GM12878 (cell line): ENCODE measurements at regions not wholly inside any gene's neighbourhood (a gene's known extent, or its start where the extent isn't known, plus 50 kb on each side); places are given as distances from the start of the nearest gene placed in this dataset.

Source experiments
- BACH1 ChIP-seq: fragments of 450-650 bp; IDR thresholded peaks from 2 replicates; pipeline ENCODE4 v1.6.1; 2017; ENCODE audit warnings: mild to moderate bottlenecking, borderline replicate concordance
- FOS ChIP-seq: IDR thresholded peaks from 3 replicates; pipeline ENCODE4 v1.6.1; 2011; ENCODE audit warnings: borderline replicate concordance; ENCODE audit not compliant: insufficient read length; ENCODE audit errors: extremely low read depth
- NR2F1 ChIP-seq: fragments of 450-650 bp; conservative IDR thresholded peaks from 2 replicates; pipeline ENCODE4 v1.6.1; 2017; ENCODE audit warnings: mild to moderate bottlenecking
- POLR2A ChIP-seq: IDR thresholded peaks from 2 replicates; pipeline ENCODE4 v1.6.1; 2011; ENCODE audit warnings: low read depth, mild to moderate bottlenecking, low read length
- STAT3 ChIP-seq: IDR thresholded peaks from 2 replicates; pipeline ENCODE4 v1.6.1; 2011; ENCODE audit warnings: low read depth, low read length, improper control_type of control experiment
- TF ChIP-seq, protein P1 (sequence below): fragments of 450-650 bp; IDR thresholded peaks from 2 replicates; pipeline ENCODE4 v1.6.1; 2017; ENCODE audit warnings: antibody characterized with exemption, mild to moderate bottlenecking, moderate library complexity
- TF ChIP-seq, protein P2 (sequence below): IDR thresholded peaks from 2 replicates; pipeline ENCODE4 v1.6.1; 2012; ENCODE audit warnings: low read depth, low read length, improper control_type of control experiment
- TF ChIP-seq, protein P3 (sequence below): fragments of 450-650 bp; IDR thresholded peaks from 2 replicates; pipeline ENCODE4 v1.6.1; 2016; ENCODE audit warnings: mild to moderate bottlenecking, moderate library complexity, borderline replicate concordance
- TF ChIP-seq, protein P4 (sequence below), 3 experiments: IDR thresholded peaks in 2 of 3; conservative IDR thresholded peaks in 1 of 3; 2 replicates each; pipeline ENCODE4 v1.5.1; 2011; ENCODE audit warnings: low read depth in 3 of 3, low read length in 3 of 3, mild to moderate bottlenecking in 3 of 3, control low read depth in 2 of 3, moderate library complexity in 2 of 3, inconsistent platforms in 1 of 3, mixed read lengths in 1 of 3; ENCODE audit not compliant: control insufficient read depth in 2 of 3, insufficient read depth in 1 of 3; ENCODE audit errors: extremely low read depth in 1 of 3

DNA sequence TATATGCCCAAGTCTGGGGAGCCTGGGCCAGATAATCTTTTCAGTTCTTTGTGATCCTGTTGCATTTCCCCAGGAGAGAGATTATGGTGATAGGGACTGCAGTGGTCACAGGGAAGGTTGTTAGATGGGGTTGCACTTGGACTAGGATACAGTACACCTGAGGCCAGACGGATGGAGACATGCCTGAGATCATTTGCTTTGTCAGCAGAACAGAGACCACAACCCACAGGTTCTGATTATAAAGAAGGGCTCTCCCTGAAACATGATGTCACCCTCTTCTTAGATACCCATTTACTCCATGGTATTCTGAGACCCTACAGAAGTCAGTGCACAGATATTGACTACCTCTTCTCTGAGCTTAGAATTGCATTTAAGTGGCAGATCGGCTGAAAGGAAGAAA lies 200.9 kb upstream of the IGF1 start:
- TF ChIP-seq FOS, result no peak
- TF ChIP-seq, protein P1, sequence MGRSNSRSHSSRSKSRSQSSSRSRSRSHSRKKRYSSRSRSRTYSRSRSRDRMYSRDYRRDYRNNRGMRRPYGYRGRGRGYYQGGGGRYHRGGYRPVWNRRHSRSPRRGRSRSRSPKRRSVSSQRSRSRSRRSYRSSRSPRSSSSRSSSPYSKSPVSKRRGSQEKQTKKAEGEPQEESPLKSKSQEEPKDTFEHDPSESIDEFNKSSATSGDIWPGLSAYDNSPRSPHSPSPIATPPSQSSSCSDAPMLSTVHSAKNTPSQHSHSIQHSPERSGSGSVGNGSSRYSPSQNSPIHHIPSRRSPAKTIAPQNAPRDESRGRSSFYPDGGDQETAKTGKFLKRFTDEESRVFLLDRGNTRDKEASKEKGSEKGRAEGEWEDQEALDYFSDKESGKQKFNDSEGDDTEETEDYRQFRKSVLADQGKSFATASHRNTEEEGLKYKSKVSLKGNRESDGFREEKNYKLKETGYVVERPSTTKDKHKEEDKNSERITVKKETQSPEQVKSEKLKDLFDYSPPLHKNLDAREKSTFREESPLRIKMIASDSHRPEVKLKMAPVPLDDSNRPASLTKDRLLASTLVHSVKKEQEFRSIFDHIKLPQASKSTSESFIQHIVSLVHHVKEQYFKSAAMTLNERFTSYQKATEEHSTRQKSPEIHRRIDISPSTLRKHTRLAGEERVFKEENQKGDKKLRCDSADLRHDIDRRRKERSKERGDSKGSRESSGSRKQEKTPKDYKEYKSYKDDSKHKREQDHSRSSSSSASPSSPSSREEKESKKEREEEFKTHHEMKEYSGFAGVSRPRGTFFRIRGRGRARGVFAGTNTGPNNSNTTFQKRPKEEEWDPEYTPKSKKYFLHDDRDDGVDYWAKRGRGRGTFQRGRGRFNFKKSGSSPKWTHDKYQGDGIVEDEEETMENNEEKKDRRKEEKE, result no peak
- TF ChIP-seq, protein P2, sequence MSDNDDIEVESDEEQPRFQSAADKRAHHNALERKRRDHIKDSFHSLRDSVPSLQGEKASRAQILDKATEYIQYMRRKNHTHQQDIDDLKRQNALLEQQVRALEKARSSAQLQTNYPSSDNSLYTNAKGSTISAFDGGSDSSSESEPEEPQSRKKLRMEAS, result no peak
- no peak for TF ChIP-seq POLR2A
- no peak for TF ChIP-seq NR2F1
- no peak for TF ChIP-seq STAT3
- TF ChIP-seq, protein P3, sequence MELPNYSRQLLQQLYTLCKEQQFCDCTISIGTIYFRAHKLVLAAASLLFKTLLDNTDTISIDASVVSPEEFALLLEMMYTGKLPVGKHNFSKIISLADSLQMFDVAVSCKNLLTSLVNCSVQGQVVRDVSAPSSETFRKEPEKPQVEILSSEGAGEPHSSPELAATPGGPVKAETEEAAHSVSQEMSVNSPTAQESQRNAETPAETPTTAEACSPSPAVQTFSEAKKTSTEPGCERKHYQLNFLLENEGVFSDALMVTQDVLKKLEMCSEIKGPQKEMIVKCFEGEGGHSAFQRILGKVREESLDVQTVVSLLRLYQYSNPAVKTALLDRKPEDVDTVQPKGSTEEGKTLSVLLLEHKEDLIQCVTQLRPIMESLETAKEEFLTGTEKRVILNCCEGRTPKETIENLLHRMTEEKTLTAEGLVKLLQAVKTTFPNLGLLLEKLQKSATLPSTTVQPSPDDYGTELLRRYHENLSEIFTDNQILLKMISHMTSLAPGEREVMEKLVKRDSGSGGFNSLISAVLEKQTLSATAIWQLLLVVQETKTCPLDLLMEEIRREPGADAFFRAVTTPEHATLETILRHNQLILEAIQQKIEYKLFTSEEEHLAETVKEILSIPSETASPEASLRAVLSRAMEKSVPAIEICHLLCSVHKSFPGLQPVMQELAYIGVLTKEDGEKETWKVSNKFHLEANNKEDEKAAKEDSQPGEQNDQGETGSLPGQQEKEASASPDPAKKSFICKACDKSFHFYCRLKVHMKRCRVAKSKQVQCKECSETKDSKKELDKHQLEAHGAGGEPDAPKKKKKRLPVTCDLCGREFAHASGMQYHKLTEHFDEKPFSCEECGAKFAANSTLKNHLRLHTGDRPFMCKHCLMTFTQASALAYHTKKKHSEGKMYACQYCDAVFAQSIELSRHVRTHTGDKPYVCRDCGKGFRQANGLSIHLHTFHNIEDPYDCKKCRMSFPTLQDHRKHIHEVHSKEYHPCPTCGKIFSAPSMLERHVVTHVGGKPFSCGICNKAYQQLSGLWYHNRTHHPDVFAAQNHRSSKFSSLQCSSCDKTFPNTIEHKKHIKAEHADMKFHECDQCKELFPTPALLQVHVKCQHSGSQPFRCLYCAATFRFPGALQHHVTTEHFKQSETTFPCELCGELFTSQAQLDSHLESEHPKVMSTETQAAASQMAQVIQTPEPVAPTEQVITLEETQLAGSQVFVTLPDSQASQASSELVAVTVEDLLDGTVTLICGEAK, result no peak
- TF ChIP-seq, protein P4, sequence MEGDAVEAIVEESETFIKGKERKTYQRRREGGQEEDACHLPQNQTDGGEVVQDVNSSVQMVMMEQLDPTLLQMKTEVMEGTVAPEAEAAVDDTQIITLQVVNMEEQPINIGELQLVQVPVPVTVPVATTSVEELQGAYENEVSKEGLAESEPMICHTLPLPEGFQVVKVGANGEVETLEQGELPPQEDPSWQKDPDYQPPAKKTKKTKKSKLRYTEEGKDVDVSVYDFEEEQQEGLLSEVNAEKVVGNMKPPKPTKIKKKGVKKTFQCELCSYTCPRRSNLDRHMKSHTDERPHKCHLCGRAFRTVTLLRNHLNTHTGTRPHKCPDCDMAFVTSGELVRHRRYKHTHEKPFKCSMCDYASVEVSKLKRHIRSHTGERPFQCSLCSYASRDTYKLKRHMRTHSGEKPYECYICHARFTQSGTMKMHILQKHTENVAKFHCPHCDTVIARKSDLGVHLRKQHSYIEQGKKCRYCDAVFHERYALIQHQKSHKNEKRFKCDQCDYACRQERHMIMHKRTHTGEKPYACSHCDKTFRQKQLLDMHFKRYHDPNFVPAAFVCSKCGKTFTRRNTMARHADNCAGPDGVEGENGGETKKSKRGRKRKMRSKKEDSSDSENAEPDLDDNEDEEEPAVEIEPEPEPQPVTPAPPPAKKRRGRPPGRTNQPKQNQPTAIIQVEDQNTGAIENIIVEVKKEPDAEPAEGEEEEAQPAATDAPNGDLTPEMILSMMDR (IDR thresholded peaks at IDR 0.05 in 2 of 3, conservative IDR thresholded peaks at IDR 0.05 in 1 of 3; ENCODE audit: control insufficient read depth in 2 of 3, extremely low read depth in 1 of 3, insufficient read depth in 1 of 3, low read depth in 3 of 3, low read length in 3 of 3), result no peak
- TF ChIP-seq BACH1, result no peak
